ENCODE measurements at regions not wholly inside any gene's neighbourhood (a gene's known extent, or its start where the extent isn't known, plus 50 kb on each side); places are given as distances from the start of the nearest gene placed in this dataset.

GRCh38 chr2:173654896-173655265 lies 300.2 kb downstream of the CDCA7 start (continued):
- TF ChIP-seq GRHL1 (CRISPR knock-in tag; conservative IDR thresholded peaks at IDR 0.05): no peak

- BruUV-seq (replicated peaks): no TSS peak
- Histone ChIP-seq H3K27ac (ENCODE audit: extremely low read length, insufficient read depth, low read length) (no peak overlapping the region), H3K9ac (ENCODE audit: insufficient read depth, low read depth, low read length) (no peak overlapping the region), H2AFZ (ENCODE audit: low read length) (no peak overlapping the region), H4K20me1 (ENCODE audit: insufficient read depth, low read length) (no peaks in the 10 kb centered on the region), H3K9me3 (ENCODE audit: low read length) (no peaks in the 10 kb centered on the region), H3K27me3 (ENCODE audit: control insufficient read depth in 1 of 2, insufficient read depth in 2 of 2, low read length in 2 of 2) (peaks cover 3 to 12% of the 10 kb centered on the region in 2 experiments; a peak in 2 of 5 replicates), H3K4me1 (ENCODE audit: insufficient read depth, low read length) (no peaks in the 10 kb centered on the region), H3K4me3 (replicated peaks in 1 of 3; ENCODE audit: insufficient read depth in 1 of 3, low read depth in 2 of 3, low read length in 3 of 3) (no peak overlapping the region), H3K36me3 (replicated peaks in 1 of 2; ENCODE audit: control insufficient read depth in 1 of 2, insufficient read depth in 2 of 2, low read length in 2 of 2) (no peaks in the 10 kb centered on the region), H3K4me2 (ENCODE audit: low read depth, low read length) (no peak overlapping the region), H3K79me2 (ENCODE audit: insufficient read depth, low read length) (no peaks in the 10 kb centered on the region)
- CTCF ChIA-PET (ENCODE audit: low intra/inter-chr PET ratio, low total read pairs): no interaction called here
- intact Hi-C loops (cut with micrococcal nuclease; ENCODE audit: unreplicated experiment) (no loop called here), in situ Hi-C loops (cut with HindIII; ENCODE audit: extremely low pct_ligation_motif_present, low pct_unique_long_range_greater_than_20kb) (no loop called here)
- WGBS (ENCODE audit: low lambda C conversion rate): 0% methylated on average over 1 of the region's 1 CpG
- POLR2A ChIA-PET: no interaction called here
- DNase-seq (ENCODE audit: low spot score) (no peak), ATAC-seq (no peak), FAIRE-seq (no peak)
- TF ChIP-seq ZBTB25 (CRISPR knock-in tag; IDR thresholded peaks at IDR 0.05) (no peak), KMT2A (CRISPR knock-in tag; IDR thresholded peaks at IDR 0.05) (no peak), ZBTB3 (CRISPR knock-in tag; IDR thresholded peaks at IDR 0.05; ENCODE audit: borderline replicate concordance, low read depth) (no peak), ARHGAP35 (CRISPR knock-in tag; IDR thresholded peaks at IDR 0.05; ENCODE audit: borderline replicate concordance) (no peak), ZNF850 (CRISPR knock-in tag; conservative IDR thresholded peaks at IDR 0.05) (no peak), MNT (IDR thresholded peaks at IDR 0.05) (no peak), ZNF3 (CRISPR knock-in tag; IDR thresholded peaks at IDR 0.05) (no peak), ZNF343 (CRISPR knock-in tag; IDR thresholded peaks at IDR 0.05) (no peak), SAP130 (CRISPR knock-in tag; IDR thresholded peaks at IDR 0.05; ENCODE audit: low read depth) (no peak), BATF2 (CRISPR knock-in tag; IDR thresholded peaks at IDR 0.05) (no peak), NRL (CRISPR knock-in tag; IDR thresholded peaks at IDR 0.05; ENCODE audit: borderline replicate concordance) (no peak), ZNF720 (CRISPR knock-in tag; IDR thresholded peaks at IDR 0.05) (no peak), HOXA9 (CRISPR knock-in tag; IDR thresholded peaks at IDR 0.05; ENCODE audit: borderline replicate concordance) (no peak), HIC2 (CRISPR knock-in tag; IDR thresholded peaks at IDR 0.05; ENCODE audit: low read depth) (no peak), BORCS8-MEF2B (CRISPR knock-in tag; IDR thresholded peaks at IDR 0.05) (no peak)
Observed at GRCh38 chr2:173656086-173656485, 301.4 kb downstream of the CDCA7 start.

All from HepG2 (cell line).